ENCODE measurements at regions not wholly inside any gene's neighbourhood (a gene's known extent, or its start where the extent isn't known, plus 50 kb on each side); places are given as distances from the start of the nearest gene placed in this dataset.

- in situ Hi-C loops (cut with MboI; ENCODE audit: low pct_unique_long_range_greater_than_20kb, low sequenced_read_pairs, unreplicated experiment) = no loop called here
- TF ChIP-seq CTCF (IDR thresholded peaks at IDR 0.05; ENCODE audit: extremely low read depth, insufficient read depth, missing control alignments) = no peak
- no peak for DNase-seq (ENCODE audit: low spot score)
Measured at GRCh38 chr3:80000022-80000421, 232.2 kb upstream of the ROBO1 start.

GRCh38 chr3:79994397-79994796, 226.6 kb upstream of the ROBO1 start:
- no peak for DNase-seq (ENCODE audit: low spot score)
- in situ Hi-C loops (cut with MboI; ENCODE audit: low pct_unique_long_range_greater_than_20kb, low sequenced_read_pairs, unreplicated experiment) = no loop called here
- no peak for TF ChIP-seq CTCF (IDR thresholded peaks at IDR 0.05; ENCODE audit: extremely low read depth, insufficient read depth, missing control alignments)

GRCh38 chr3:79986338-79986737, 218.5 kb upstream of the ROBO1 start:
- TF ChIP-seq CTCF (IDR thresholded peaks at IDR 0.05; ENCODE audit: extremely low read depth, insufficient read depth, missing control alignments) = no peak
- in situ Hi-C loops (cut with MboI; ENCODE audit: low pct_unique_long_range_greater_than_20kb, low sequenced_read_pairs, unreplicated experiment) = no loop called here
- no peak for DNase-seq (ENCODE audit: low spot score)

GRCh38 chr3:79985816-79986215, 218.0 kb upstream of the ROBO1 start:
- in situ Hi-C loops (cut with MboI; ENCODE audit: low pct_unique_long_range_greater_than_20kb, low sequenced_read_pairs, unreplicated experiment) = no loop called here
- DNase-seq (ENCODE audit: low spot score) = no peak
- TF ChIP-seq CTCF (IDR thresholded peaks at IDR 0.05; ENCODE audit: extremely low read depth, insufficient read depth, missing control alignments) = no peak

GRCh38 chr3:79983118-79983517, 215.3 kb upstream of the ROBO1 start:
- in situ Hi-C loops (cut with MboI; ENCODE audit: low pct_unique_long_range_greater_than_20kb, low sequenced_read_pairs, unreplicated experiment) = no loop called here
- no peak for TF ChIP-seq CTCF (IDR thresholded peaks at IDR 0.05; ENCODE audit: extremely low read depth, insufficient read depth, missing control alignments)
- DNase-seq (ENCODE audit: low spot score) = no peak

GRCh38 chr3:79979990-79980389, 212.2 kb upstream of the ROBO1 start:
- no peak for DNase-seq (ENCODE audit: low spot score)
- no peak for TF ChIP-seq CTCF (IDR thresholded peaks at IDR 0.05; ENCODE audit: extremely low read depth, insufficient read depth, missing control alignments)
- in situ Hi-C loops (cut with MboI; ENCODE audit: low pct_unique_long_range_greater_than_20kb, low sequenced_read_pairs, unreplicated experiment) = no loop called here

- TF ChIP-seq CTCF (IDR thresholded peaks at IDR 0.05; ENCODE audit: extremely low read depth, insufficient read depth, missing control alignments) = no peak
- in situ Hi-C loops (cut with MboI; ENCODE audit: low pct_unique_long_range_greater_than_20kb, low sequenced_read_pairs, unreplicated experiment) = no loop called here
- no peak for DNase-seq (ENCODE audit: low spot score)
Measured at GRCh38 chr3:79976466-79976865, 208.7 kb upstream of the ROBO1 start.
